ENCODE measurements at regions not wholly inside any gene's neighbourhood (a gene's known extent, or its start where the extent isn't known, plus 50 kb on each side); places are given as distances from the start of the nearest gene placed in this dataset.

GRCh38 chr13:50334115-50334778 lies 319.0 kb downstream of the KCNRG start:
- DNase-seq, result no peak

- DNase-seq, result no peak
These were observed 319.7 kb downstream of the KCNRG start for GRCh38 chr13:50334944-50335343.

GRCh38 chr13:50339271-50339670 lies 324.0 kb downstream of the KCNRG start:
- DNase-seq, result no peak

GRCh38 chr13:50340146-50340545 lies 324.9 kb downstream of the KCNRG start:
- no peak for DNase-seq

GRCh38 chr13:50340551-50341287 lies 325.5 kb downstream of the KCNRG start:
- no peak for DNase-seq

GRCh38 chr13:50341526-50341925 lies 326.3 kb downstream of the KCNRG start:
- DNase-seq, result no peak

- peak; percentile 76 for DNase-seq
These were observed 329.5 kb downstream of the KCNRG start for GRCh38 chr13:50344717-50345116.

- DNase-seq, result no peak
These were observed 330.6 kb downstream of the KCNRG start for GRCh38 chr13:50345804-50346203.

- DNase-seq, result no peak
These were observed 333.1 kb downstream of the KCNRG start for GRCh38 chr13:50348371-50348770.

- DNase-seq, result no peak
These were observed 337.7 kb downstream of the KCNRG start for GRCh38 chr13:50352720-50353480.

GRCh38 chr13:50353651-50354415 lies 338.6 kb downstream of the KCNRG start:
- no peak for DNase-seq

GRCh38 chr13:50355797-50356196 lies 340.6 kb downstream of the KCNRG start:
- DNase-seq, result no peak

- DNase-seq, result no peak
These were observed 341.9 kb downstream of the KCNRG start for GRCh38 chr13:50357136-50357535.

- DNase-seq, result no peak
These were observed 342.4 kb downstream of the KCNRG start for GRCh38 chr13:50357586-50358118.

- DNase-seq, result no peak
These were observed 343.2 kb downstream of the KCNRG start for GRCh38 chr13:50358231-50359040.

GRCh38 chr13:50359041-50359367 lies 343.8 kb downstream of the KCNRG start:
- DNase-seq, result no peak

- no peak for DNase-seq
These were observed 344.5 kb downstream of the KCNRG start for GRCh38 chr13:50359779-50360178.

- no peak for DNase-seq
These were observed 345.4 kb downstream of the KCNRG start for GRCh38 chr13:50360637-50361036.

GRCh38 chr13:50361282-50361681 lies 346.0 kb downstream of the KCNRG start:
- no peak for DNase-seq

GRCh38 chr13:50365408-50366391 lies 350.5 kb downstream of the KCNRG start:
- no peak for DNase-seq

Data from NCI-H187 treated with DMSO at 0.1 percent for 48 hours (cell line).